K562 (cell line): ENCODE measurements at regions not wholly inside any gene's neighbourhood (a gene's known extent, or its start where the extent isn't known, plus 50 kb on each side); places are given as distances from the start of the nearest gene placed in this dataset.
A peak's percentile ranks its signal among the peaks of the same experiment; 100 is the strongest.

Source experiments
- ARID3A ChIP-seq: IDR thresholded peaks from 2 replicates; pipeline ENCODE4 v1.6.1; 2012; ENCODE audit warnings: low read depth, low read length, improper control_type of control experiment, borderline replicate concordance
- BHLHE40 ChIP-seq: IDR thresholded peaks from 2 replicates; pipeline ENCODE4 v1.6.1; 2011; ENCODE audit warnings: low read length, improper control_type of control experiment
- DLX4 ChIP-seq: fragments of 250-450 bp; sonication (Bioruptor Pico); IDR thresholded peaks from 2 replicates; pipeline ENCODE4 v1.6.1; 2021; ENCODE audit warnings: mild to moderate bottlenecking
- E2F4 ChIP-seq: sonication (generic); formaldehyde crosslinking; IDR thresholded peaks from 2 replicates; pipeline ENCODE4 v1.8.0; 2022; ENCODE audit warnings: mild to moderate bottlenecking, low read depth, missing genetic modification reagents
- HIVEP1 ChIP-seq: fragments of 250-450 bp; sonication (Bioruptor Pico); IDR thresholded peaks from 2 replicates; pipeline ENCODE4 v1.4.0; 2020; ENCODE audit warnings: mild to moderate bottlenecking
- HMBOX1 ChIP-seq: sonication (generic); IDR thresholded peaks from 2 replicates; pipeline ENCODE4 v1.6.1; 2016
- JUND ChIP-seq, 2 experiments: IDR thresholded peaks; 2 replicates in 1 of 2; 3 replicates in 1 of 2; pipeline ENCODE4 v1.6.1; 2011; ENCODE audit warnings: borderline replicate concordance in 2 of 2, low read depth in 2 of 2, low read length in 2 of 2, improper control_type of control experiment in 1 of 2, missing biosample characterization in 1 of 2, missing genetic modification characterization in 1 of 2, missing genetic modification reagents in 1 of 2
- KAT2B ChIP-seq: IDR thresholded peaks from one replicate; pipeline ENCODE4 v1.6.1; 2012; ENCODE audit warnings: low read depth, mild to moderate bottlenecking, control low read depth, inconsistent platforms, low read length, moderate library complexity
- KLF6 ChIP-seq: fragments of 250-450 bp; sonication (Bioruptor Pico); IDR thresholded peaks from 2 replicates; pipeline ENCODE4 v1.4.0; 2020; ENCODE audit warnings: mild to moderate bottlenecking, moderate library complexity, borderline replicate concordance
- MXI1 ChIP-seq: IDR thresholded peaks from 2 replicates; pipeline ENCODE4 v1.6.1; 2011; ENCODE audit warnings: low read depth, mild to moderate bottlenecking, improper control_type of control experiment, low read length
- POLR2A ChIP-seq: fragments of 450-650 bp; conservative IDR thresholded peaks from 2 replicates; pipeline ENCODE4 v1.6.1; 2016
- SMAD4 ChIP-seq: fragments of 250-450 bp; sonication (Bioruptor Pico); conservative IDR thresholded peaks from 2 replicates; pipeline ENCODE4 v1.8.0; 2021; ENCODE audit warnings: inconsistent platforms, mild to moderate bottlenecking, moderate library complexity
- SNIP1 ChIP-seq: fragments of 450-650 bp; IDR thresholded peaks from 2 replicates; pipeline ENCODE4 v1.7.1; 2017; ENCODE audit warnings: low read depth, mild to moderate bottlenecking
- XRCC4 ChIP-seq: IDR thresholded peaks from one replicate; pipeline ENCODE4 v1.6.1; 2011; ENCODE audit not compliant: insufficient read depth, insufficient read length; ENCODE audit errors: extremely low read depth
- ZBTB12 ChIP-seq: fragments of 250-450 bp; sonication (Bioruptor Pico); IDR thresholded peaks from 2 replicates; pipeline ENCODE4 v1.4.0; 2020
- ZFP30 ChIP-seq: fragments of 250-450 bp; sonication (Bioruptor Pico); IDR thresholded peaks from 2 replicates; pipeline ENCODE4 v1.8.0; 2022; ENCODE audit warnings: moderate library complexity, mild to moderate bottlenecking, inconsistent platforms, borderline replicate concordance
- ZFP36 ChIP-seq: fragments of 150-350 bp; IDR thresholded peaks from 2 replicates; pipeline ENCODE4 v1.6.1; 2018; ENCODE audit warnings: low read length, low read depth; ENCODE audit not compliant: partially characterized antibody
- ZNF444 ChIP-seq: fragments of 250-450 bp; sonication (Bioruptor Pico); IDR thresholded peaks from 2 replicates; pipeline ENCODE4 v1.4.0; 2020; ENCODE audit warnings: mild to moderate bottlenecking, moderate library complexity
- ZNF512 ChIP-seq: IDR thresholded peaks from 2 replicates; pipeline ENCODE4 v1.6.1; 2016; ENCODE audit warnings: missing genetic modification characterization, missing compliant biosample characterization

GRCh38 chrX:13248867-13249486 lies 70.9 kb downstream of the ATXN3L start (continued):
- TF ChIP-seq JUND (IDR thresholded peaks at IDR 0.05; ENCODE audit: borderline replicate concordance, low read depth, low read length) (no peak), JUND (tag; IDR thresholded peaks at IDR 0.05; ENCODE audit: borderline replicate concordance, low read depth, low read length) (no peak), ARID3A (no peak), BHLHE40 (no peak), ZNF444 (no peak), ZNF512 (tag) (no peak), DLX4 (CRISPR knock-in tag) (no peak), POLR2A (no peak), HMBOX1 (no peak), ZFP36 (no peak), ZBTB12 (no peak), KAT2B (no peak), KLF6 (CRISPR knock-in tag) (peak; percentile 70; the same call in 1 of the 2 replicates), MXI1 (no peak), SMAD4 (CRISPR knock-in tag) (0 out of 2 replicates have a peak, but pooled peaks have one; percentile 35), HIVEP1 (no peak), E2F4 (no peak), ZFP30 (CRISPR knock-in tag) (no peak), SNIP1 (no peak), XRCC4 (no peak)
